HG02588 (cell line): ENCODE measurements at regions not wholly inside any gene's neighbourhood (a gene's known extent, or its start where the extent isn't known, plus 50 kb on each side); places are given as distances from the start of the nearest gene placed in this dataset.
"Not testable (repeated sequence)": the region's sequence is repeated elsewhere in the genome, so short reads cannot be mapped to it uniquely, and the experiment has no call there.

ENCODE experiments used
- ATAC-seq: cut with Tn5 transposase; IDR thresholded peaks from one replicate; pipeline ENCODE4 v1.9.1; 2021; ENCODE audit warnings: mild to moderate bottlenecking, moderate library complexity; ENCODE audit not compliant: unreplicated experiment

GRCh38 chr4:34258176-34258575 lies 1986.1 kb downstream of the ARAP2 start:
- ATAC-seq = no peak

- no peak for ATAC-seq
These were observed 1982.5 kb downstream of the ARAP2 start for GRCh38 chr4:34261799-34262314.

GRCh38 chr4:34269613-34270012 lies 1974.7 kb downstream of the ARAP2 start:
- ATAC-seq = no peak

DNA sequence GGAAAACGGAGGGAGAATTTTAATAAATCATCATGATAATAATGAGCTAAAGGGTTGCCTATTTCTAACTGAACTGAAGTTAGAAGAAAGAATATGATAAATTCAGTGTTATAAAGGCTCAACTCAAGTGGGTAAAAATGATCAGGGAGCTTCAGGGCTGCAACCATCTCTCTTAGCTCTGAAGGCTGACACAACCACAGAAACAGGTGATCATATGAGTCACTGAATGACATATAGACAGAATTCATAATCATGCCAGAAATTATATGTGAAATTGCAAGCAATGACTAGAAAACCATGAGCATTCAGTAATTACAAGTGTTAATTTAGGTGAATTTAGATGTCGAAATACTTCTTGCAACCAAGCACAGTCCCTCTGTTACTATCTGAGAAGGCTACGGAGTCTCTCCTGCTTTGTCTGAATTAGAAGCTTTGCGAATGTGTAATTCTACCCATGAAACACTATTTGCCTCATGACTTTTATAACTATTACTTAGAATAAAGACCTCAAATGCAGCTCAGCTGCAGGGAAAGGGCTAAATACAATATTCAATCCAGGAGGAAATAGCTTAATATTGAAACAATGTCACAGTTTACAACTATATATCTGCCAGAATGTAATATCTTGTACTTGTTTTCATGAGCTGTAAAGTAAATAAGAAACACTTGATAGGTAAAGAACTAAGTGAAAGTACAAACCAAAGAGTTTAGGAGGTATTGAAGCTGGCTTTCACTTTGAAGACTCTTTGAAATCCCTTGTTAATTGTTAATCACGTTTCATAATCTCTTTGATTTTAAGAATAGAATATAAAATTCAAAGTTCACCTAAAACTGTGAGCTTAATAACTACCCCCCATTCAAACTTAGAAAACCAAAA lies 1972.6 kb downstream of the ARAP2 start:
- ATAC-seq = no peak

DNA sequence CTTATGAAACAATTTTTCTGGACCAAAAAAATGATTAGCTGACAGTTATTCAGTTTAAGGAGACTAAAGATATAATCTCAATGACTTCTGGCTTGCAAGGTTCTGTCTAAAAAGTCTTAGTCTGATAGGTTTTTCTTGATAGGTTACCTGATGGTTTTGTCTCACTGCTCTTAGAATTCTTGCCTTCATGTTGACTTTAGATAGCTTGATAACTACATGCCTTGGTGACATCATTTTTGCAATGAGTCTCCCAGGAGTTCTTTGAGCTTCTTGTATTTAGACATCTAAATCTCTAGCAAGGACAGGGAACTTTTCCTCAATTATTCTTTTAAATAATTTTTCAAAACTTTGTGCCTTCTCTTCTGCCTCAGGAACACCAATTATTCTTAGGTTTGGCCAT lies 1965.3 kb downstream of the ARAP2 start:
- ATAC-seq = no peak

DNA sequence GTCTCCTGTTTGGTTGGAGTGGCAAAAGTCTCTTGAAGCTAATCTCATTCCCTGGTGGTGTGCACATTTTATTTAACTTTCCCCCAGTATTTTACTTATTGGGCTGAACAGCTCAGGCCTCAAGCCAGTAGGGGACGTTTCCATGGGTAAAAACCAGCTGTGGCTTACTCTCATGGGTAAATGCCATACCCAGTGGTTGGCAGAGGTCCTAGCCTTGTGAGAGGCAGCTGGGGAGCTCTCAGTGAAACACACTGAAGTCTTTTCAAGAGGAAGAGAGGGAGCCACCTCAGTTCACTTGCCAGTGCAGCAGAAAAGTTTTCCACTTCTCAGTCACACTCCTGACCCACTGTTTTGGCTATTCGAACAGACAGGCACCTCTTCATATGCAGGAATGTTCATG lies 1964.2 kb downstream of the ARAP2 start:
- no peak for ATAC-seq

- no peak for ATAC-seq
These were observed 1962.5 kb downstream of the ARAP2 start for GRCh38 chr4:34281826-34282225.

- ATAC-seq = no peak
These were observed 1954.8 kb downstream of the ARAP2 start for GRCh38 chr4:34289489-34289888.

DNA sequence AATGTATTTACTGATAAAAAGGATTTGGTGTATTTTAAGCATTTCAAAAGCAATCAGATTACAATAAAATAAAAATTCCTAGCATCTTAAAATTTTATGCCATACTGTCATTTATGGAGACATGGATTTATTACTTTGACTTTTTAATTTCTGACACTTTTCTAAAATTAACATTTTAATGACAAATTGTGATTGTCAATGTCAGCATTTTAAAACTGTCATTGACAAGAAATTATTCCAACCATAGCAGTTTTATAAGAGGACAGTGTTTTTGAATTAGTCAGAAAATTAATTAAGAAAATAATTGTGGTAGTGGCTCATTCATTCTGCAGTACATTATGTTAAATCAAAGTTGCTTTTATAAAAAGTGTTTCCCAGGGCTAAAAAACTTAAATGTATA lies 1954.4 kb downstream of the ARAP2 start:
- ATAC-seq = no peak

DNA sequence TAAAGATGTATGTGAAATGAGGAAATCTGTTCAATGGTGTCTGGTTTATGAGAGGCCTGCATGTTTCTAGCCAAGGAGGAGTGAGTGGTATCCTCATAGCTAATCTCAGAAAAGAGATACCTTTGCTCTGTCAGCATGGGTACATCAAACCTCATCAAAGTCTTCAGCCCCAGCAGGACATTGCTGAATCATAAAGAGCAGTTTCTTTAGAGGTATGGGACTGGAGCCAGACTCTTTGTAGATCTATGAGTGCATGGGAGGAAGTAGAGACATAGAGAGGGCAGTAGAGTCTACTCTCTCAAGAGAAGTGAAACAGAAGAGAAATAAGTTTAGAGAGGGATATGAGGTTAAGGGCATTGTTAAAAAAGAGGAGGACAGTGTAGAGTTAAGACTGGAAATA lies 1950.9 kb downstream of the ARAP2 start:
- no peak for ATAC-seq

DNA sequence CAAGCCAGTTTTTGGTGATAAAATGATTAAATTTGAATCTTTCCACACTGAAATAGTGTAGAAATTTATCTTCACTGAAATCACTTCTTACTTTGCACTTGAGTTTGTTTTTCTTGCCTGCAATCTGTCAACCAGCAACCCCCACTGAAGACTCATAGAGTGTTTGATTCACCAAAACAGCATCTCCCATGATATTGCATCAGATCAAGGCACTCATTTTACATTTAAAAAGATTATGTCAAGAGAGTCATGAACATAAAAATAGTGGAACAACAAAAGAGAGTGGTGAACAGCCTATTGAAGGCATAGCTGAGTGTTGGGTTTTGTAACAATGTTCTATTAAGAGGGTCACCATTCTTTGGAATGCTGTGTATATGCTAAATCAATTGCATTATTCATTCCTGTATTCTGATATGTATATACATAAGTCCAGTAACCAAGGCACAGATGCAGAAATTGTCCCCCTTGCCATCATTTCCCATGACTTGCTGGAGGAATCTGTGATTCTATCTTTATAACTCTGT lies 1934.9 kb downstream of the ARAP2 start:
- no peak for ATAC-seq

GRCh38 chr4:34318773-34319172 lies 1925.5 kb downstream of the ARAP2 start:
- ATAC-seq = no peak

DNA sequence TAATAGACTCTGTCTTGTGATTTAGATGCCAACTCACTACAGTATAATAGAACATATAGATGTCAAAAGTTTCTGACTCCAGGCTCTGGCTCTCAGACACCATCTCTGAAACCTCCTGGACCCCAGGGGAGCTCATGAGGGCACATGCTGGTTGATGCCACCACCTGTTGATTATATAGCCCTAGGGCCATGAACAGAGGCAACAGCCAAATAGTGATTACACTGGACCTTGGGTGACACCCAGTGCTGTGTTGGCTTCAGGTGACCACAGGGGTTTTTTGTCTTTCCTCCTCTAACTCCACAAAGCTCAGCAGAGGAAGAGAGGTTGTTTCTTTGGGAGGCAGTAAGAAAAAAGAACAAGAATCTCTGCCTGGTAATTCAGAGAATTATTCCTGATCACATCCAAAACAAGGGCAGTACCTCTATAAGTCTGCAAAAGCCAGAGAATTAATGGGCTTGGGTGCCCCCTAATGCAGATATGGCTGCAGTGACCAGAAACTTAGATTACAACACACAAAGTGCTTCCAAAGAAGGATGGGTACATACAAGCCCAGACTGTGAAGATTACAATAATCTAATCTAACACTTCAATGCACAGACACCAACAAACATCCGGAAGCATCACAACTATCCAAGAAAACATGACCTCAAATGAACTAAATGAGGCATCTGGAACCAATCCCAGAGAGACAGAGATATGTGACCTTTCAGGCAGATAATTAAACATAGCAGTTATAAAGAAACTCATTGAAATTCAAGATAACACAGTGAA lies 1920.6 kb downstream of the ARAP2 start:
- no peak for ATAC-seq

GRCh38 chr4:34328939-34329338 lies 1915.4 kb downstream of the ARAP2 start:
- no peak for ATAC-seq

GRCh38 chr4:34335156-34335555 lies 1909.2 kb downstream of the ARAP2 start:
- not testable (repeated sequence) for ATAC-seq

- not testable (repeated sequence) for ATAC-seq
These were observed 1908.8 kb downstream of the ARAP2 start for GRCh38 chr4:34335556-34335955.

DNA sequence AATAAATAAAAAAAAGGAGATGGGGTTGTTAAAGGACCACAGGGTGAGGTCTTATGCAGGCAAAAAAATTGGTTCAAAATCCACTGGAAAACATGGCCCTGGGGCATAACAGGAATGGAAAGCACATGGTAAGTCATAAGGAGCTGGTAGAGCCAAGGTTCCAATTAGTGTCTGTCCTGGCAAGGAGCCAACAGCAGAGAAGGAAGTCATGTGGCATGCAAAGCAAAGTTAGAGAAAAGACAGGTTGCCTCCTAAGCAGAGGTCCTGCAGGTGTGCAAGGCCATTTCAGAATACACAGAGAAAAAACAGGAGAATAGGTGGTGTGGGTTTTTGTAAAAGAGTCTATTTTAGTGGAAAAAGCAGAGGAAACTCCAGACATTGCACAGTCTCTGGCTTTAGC lies 1881.7 kb downstream of the ARAP2 start:
- ATAC-seq = no peak

DNA sequence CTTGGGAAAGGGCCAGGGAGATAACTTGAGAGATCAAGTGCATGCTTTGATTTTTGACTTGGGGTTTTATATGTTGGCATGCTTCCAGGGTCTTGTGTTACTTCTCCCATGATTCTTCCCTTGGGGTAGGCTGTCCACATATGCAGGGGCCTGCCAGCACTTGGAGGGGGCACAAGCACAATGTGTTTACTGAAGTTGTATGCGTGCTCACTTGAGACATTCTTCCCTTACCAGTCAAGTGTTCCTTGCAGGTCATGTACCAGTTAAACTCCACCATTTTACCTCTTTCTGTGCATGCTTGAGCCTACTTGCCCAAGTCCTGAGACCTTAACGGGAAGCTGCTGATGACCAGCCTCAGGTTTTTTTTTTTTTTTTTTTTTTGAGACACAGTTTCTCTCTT lies 1880.5 kb downstream of the ARAP2 start:
- no peak for ATAC-seq

- ATAC-seq = no peak
These were observed 1878.4 kb downstream of the ARAP2 start for GRCh38 chr4:34365946-34366345.

DNA sequence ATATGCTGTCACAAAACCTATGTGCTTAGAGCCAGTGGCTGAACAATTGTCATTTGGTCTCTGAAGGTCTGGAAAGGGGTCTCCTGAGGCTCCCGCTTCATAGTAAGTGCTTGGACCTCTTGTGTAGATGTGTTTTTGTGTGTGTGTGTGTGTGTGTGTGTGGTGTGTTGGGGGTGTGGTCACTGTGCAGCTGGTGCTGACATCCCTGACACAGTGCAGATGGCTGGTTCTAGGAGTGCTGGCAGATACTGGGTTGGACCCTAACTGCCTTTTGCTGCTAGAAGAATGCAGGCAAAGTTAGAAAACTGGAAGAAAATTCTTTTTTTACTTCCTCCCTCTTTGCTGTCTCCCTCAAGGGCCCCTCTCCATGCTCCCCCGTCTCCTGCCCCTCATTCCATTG lies 1872.6 kb downstream of the ARAP2 start:
- no peak for ATAC-seq

DNA sequence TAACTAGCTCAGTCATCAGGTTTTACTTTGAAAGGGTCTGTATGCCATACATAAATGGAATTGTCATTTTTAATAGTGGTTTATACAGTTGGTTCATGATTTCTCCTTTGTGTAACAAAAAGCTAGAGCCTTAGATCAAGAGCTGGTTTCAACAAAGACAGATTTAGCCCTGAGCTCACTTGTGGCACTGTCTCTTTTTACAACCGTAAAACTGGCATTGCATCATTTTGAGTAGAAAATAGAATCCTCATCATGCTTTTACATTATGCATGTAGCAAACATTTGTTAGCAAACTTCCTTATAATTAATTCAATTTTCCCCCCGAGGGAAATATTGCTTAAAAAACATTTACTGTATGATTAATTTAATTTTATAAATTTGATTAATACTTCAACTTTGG lies 1871.5 kb downstream of the ARAP2 start:
- ATAC-seq = no peak

GRCh38 chr4:34373456-34373855 lies 1870.9 kb downstream of the ARAP2 start:
- ATAC-seq = no peak
